HepG2 (cell line): ENCODE measurements at regions not wholly inside any gene's neighbourhood (a gene's known extent, or its start where the extent isn't known, plus 50 kb on each side); places are given as distances from the start of the nearest gene placed in this dataset.

ENCODE experiments used
- ATAC-seq: fragments of 200-7000 bp; cut with Tn5 transposase; 3 replicates; pipeline ENCODE4 v1.9.1; 2020; ENCODE audit warnings: mild to moderate bottlenecking, moderate library complexity
- BruUV-seq: library from RNA; stranded (reverse); fragments of 400-500 nt; replicated peaks from 2 replicates; lab custom pipeline; 2021; lab: Mats Ljungman, UMichigan
- CTCF ChIA-PET: fragments of 300-600 bp; formaldehyde crosslinking; extraction: SDS; loops from one replicate; lab custom pipeline; 2021; ENCODE audit warnings: low total read pairs, inconsistent platforms, low intra/inter-chr PET ratio; lab: Yijun Ruan, JAX
- POLR2A ChIA-PET: fragments of 350-600 bp; sonication (Branson Sonifier 250); formaldehyde crosslinking; loops from one replicate; lab custom pipeline; 2020; ENCODE audit warnings: antibody characterized with exemption, inconsistent platforms; lab: Yijun Ruan, JAX
- DNase-seq: peaks from one replicate; pipeline ENCODE4 v3.0.0-alpha.2; 2015; ENCODE audit warnings: low spot score
- FAIRE-seq: peaks from 3 replicates; lab custom pipeline; 2011; peaks lifted over from hg19 to GRCh38; lab: Jason Lieb, UNC
- H2AFZ ChIP-seq: one replicate; pipeline ENCODE4 v1.6.1; 2011; ENCODE audit warnings: low read length, inconsistent platforms
- H3K27ac ChIP-seq: fragments of 300-600 bp; 3 replicates; pipeline ENCODE4 v1.8.0; 2011; ENCODE audit warnings: mixed run types, mild to moderate bottlenecking, mixed read lengths, low read length, inconsistent platforms; ENCODE audit not compliant: insufficient read depth; ENCODE audit errors: extremely low read length
- H3K27me3 ChIP-seq, 2 experiments: fragments of 200-600 bp in 1 of 2; 2 replicates in 1 of 2; 3 replicates in 1 of 2; pipeline versions ENCODE4 v1.6.0 to v1.8.0; 2011; ENCODE audit warnings: low read length in 2 of 2, mild to moderate bottlenecking in 2 of 2, moderate library complexity in 2 of 2, inconsistent platforms in 1 of 2; ENCODE audit not compliant: insufficient read depth in 2 of 2, control insufficient read depth in 1 of 2
- H3K36me3 ChIP-seq, 2 experiments: fragments of 200-600 bp in 1 of 2; replicated peaks in 1 of 2; 2 replicates in 1 of 2; 3 replicates in 1 of 2; pipeline versions ENCODE4 v1.5.1 to v1.8.0; 2011; ENCODE audit warnings: low read length in 2 of 2, inconsistent platforms in 1 of 2; ENCODE audit not compliant: insufficient read depth in 2 of 2, control insufficient read depth in 1 of 2
- H3K4me1 ChIP-seq: 2 replicates; pipeline ENCODE4 v1.5.1; 2012; ENCODE audit warnings: low read length, inconsistent platforms; ENCODE audit not compliant: insufficient read depth
- H3K4me2 ChIP-seq: 2 replicates; pipeline ENCODE4 v1.6.0; 2011; ENCODE audit warnings: low read depth, low read length, inconsistent platforms
- H3K4me3 ChIP-seq, 3 experiments: fragments of 200-600 bp in 1 of 3; sonication (generic), shearing (Covaris generic) in 1 of 3; replicated peaks in 1 of 3; 2 replicates each; pipeline ENCODE4 v1.5.1; 2011 to 2016; ENCODE audit warnings: low read length in 3 of 3, inconsistent platforms in 2 of 3, low read depth in 2 of 3, mild to moderate bottlenecking in 2 of 3, control low read depth in 1 of 3, mixed read lengths in 1 of 3; ENCODE audit not compliant: insufficient read depth in 1 of 3
- H3K79me2 ChIP-seq: one replicate; pipeline ENCODE4 v1.6.1; 2011; ENCODE audit warnings: low read length, inconsistent platforms; ENCODE audit not compliant: insufficient read depth
- H3K9ac ChIP-seq: 2 replicates; pipeline ENCODE4 v1.6.0; 2011; ENCODE audit warnings: mild to moderate bottlenecking, low read depth, low read length, inconsistent platforms; ENCODE audit not compliant: insufficient read depth
- H3K9me3 ChIP-seq: 2 replicates; pipeline ENCODE4 v1.5.1; 2012; ENCODE audit warnings: mild to moderate bottlenecking, low read length
- H4K20me1 ChIP-seq: 2 replicates; pipeline ENCODE4 v1.6.0; 2011; ENCODE audit warnings: inconsistent platforms, mild to moderate bottlenecking, low read length, moderate library complexity; ENCODE audit not compliant: insufficient read depth
- E2F2 ChIP-seq: sonication (generic); formaldehyde crosslinking; IDR thresholded peaks from 2 replicates; pipeline ENCODE4 v1.4.0; 2020; ENCODE audit warnings: missing genetic modification reagents, borderline replicate concordance
- HNF1B ChIP-seq: sonication (generic); formaldehyde crosslinking; IDR thresholded peaks from 2 replicates; pipeline ENCODE4 v1.5.1; 2020; ENCODE audit warnings: mild to moderate bottlenecking, moderate library complexity, missing genetic modification reagents
- IKZF1 ChIP-seq: fragments of 450-650 bp; IDR thresholded peaks from 2 replicates; pipeline ENCODE4 v1.7.1; 2016
- KLF12 ChIP-seq: sonication (generic); formaldehyde crosslinking; IDR thresholded peaks from 2 replicates; pipeline ENCODE4 v1.4.0; 2020; ENCODE audit warnings: missing genetic modification reagents, borderline replicate concordance
- MTA1 ChIP-seq: sonication (generic); formaldehyde crosslinking; IDR thresholded peaks from 2 replicates; pipeline ENCODE4 v1.4.0; 2020; ENCODE audit warnings: missing genetic modification reagents, mild to moderate bottlenecking, borderline replicate concordance
- NFE2 ChIP-seq: sonication (generic); formaldehyde crosslinking; IDR thresholded peaks from 2 replicates; pipeline ENCODE4 v1.4.0; 2020; ENCODE audit warnings: missing genetic modification reagents
- NPAS2 ChIP-seq: sonication (generic); formaldehyde crosslinking; IDR thresholded peaks from 2 replicates; pipeline ENCODE4 v1.8.0; 2022; ENCODE audit warnings: mild to moderate bottlenecking, missing genetic modification reagents, borderline replicate concordance
- NR3C1 ChIP-seq: sonication (generic); formaldehyde crosslinking; IDR thresholded peaks from 2 replicates; pipeline ENCODE4 v1.4.0; 2020; ENCODE audit warnings: missing genetic modification reagents
- PHF20 ChIP-seq: sonication (generic); formaldehyde crosslinking; IDR thresholded peaks from 2 replicates; pipeline ENCODE4 v1.5.0; 2020; ENCODE audit warnings: mild to moderate bottlenecking, missing genetic modification reagents
- PHF8 ChIP-seq: sonication (generic); formaldehyde crosslinking; IDR thresholded peaks from 2 replicates; pipeline ENCODE4 v1.5.0; 2020; ENCODE audit warnings: missing genetic modification reagents
- PTBP1 ChIP-seq: fragments of 200-400 bp; formaldehyde crosslinking; IDR thresholded peaks from 2 replicates; pipeline ENCODE4 v1.6.1; 2018; ENCODE audit warnings: low read length, low read depth; ENCODE audit not compliant: poor library complexity, severe bottlenecking
- WGBS: methylation state at CpG from one replicate; pipeline ENCODE4 v1.1.6; 2017; ENCODE audit warnings: low lambda C conversion rate; 5-methylcytosine and 5-hydroxymethylcytosine counted together
- in situ Hi-C: cut with HindIII; loops from 2 replicates; pipeline ENCODE4 v1.10.0; 2017; ENCODE audit warnings: low pct_unique_long_range_greater_than_20kb; ENCODE audit not compliant: extremely low pct_ligation_motif_present
- intact Hi-C: fragments of 100-400 bp; cut with micrococcal nuclease; formaldehyde crosslinking; loops from one replicate; pipeline ENCODE4 v1.10.0; 2022; ENCODE audit not compliant: unreplicated experiment

GRCh38 chr1:194602184-194602583, 1415.8 kb upstream of the B3GALT2 start (continued):
- TF ChIP-seq NR3C1 (CRISPR knock-in tag) (no peak), E2F2 (CRISPR knock-in tag) (no peak)

- no TSS peak for BruUV-seq
- Histone ChIP-seq H3K36me3 (no peaks in the 10 kb centered on the region), H3K4me3 (no peak overlapping the region), H3K9me3 (no peaks in the 10 kb centered on the region), H4K20me1 (no peaks in the 10 kb centered on the region), H3K4me2 (no peak overlapping the region), H3K9ac (no peak overlapping the region), H3K4me1 (no peaks in the 10 kb centered on the region), H3K79me2 (no peaks in the 10 kb centered on the region), H3K27ac (no peak overlapping the region), H2AFZ (no peak overlapping the region), H3K27me3 (no peaks in the 10 kb centered on the region)
- ChIA-PET POLR2A (no interaction called here), CTCF (no interaction called here)
- intact Hi-C loops = no loop called here
- in situ Hi-C loops = no loop called here
- ATAC-seq (no peak), DNase-seq (no peak), FAIRE-seq (no peak)
- 2% methylated on average over 3 of the region's 3 CpGs for WGBS
- TF ChIP-seq NPAS2 (CRISPR knock-in tag) (no peak), HNF1B (CRISPR knock-in tag) (no peak), PTBP1 (no peak), PHF20 (CRISPR knock-in tag) (no peak), NFE2 (CRISPR knock-in tag) (no peak), MTA1 (CRISPR knock-in tag) (no peak), PHF8 (no peak), IKZF1 (no peak), KLF12 (CRISPR knock-in tag) (no peak)
These were observed 1414.3 kb upstream of the B3GALT2 start for GRCh38 chr1:194600716-194601115.
